Cardiac fibroblast (primary cell): ENCODE measurements at regions not wholly inside any gene's neighbourhood (a gene's known extent, or its start where the extent isn't known, plus 50 kb on each side); places are given as distances from the start of the nearest gene placed in this dataset.
A peak's percentile ranks its signal among the peaks of the same experiment; 100 is the strongest.

ENCODE experiments used
- DNase-seq, 2 donors: peaks; one replicate each; pipeline versions ENCODE4 v3.0.0 to v3.0.0-alpha.2; 2010; ENCODE audit warnings: low read depth in 2 of 2
- H3K4me3 ChIP-seq, 2 donors: replicated peaks in 1 of 2; 1 replicate in 1 of 2; 2 replicates in 1 of 2; pipeline ENCODE4 v1.5.1; 2011; ENCODE audit warnings: low read depth in 2 of 2, low read length in 2 of 2, mild to moderate bottlenecking in 2 of 2, moderate library complexity in 1 of 2
- CTCF ChIP-seq: IDR thresholded peaks from one replicate; pipeline ENCODE4 v1.5.1; 2011; ENCODE audit warnings: low read depth, mild to moderate bottlenecking, low read length, inconsistent platforms

GRCh38 chr3:192054881-192055280 lies 593.9 kb downstream of the PYDC2 start:
- H3K4me3 ChIP-seq: no peak overlapping the region
- DNase-seq: peak; percentile 3 to 79
- no peak for TF ChIP-seq CTCF

DNA sequence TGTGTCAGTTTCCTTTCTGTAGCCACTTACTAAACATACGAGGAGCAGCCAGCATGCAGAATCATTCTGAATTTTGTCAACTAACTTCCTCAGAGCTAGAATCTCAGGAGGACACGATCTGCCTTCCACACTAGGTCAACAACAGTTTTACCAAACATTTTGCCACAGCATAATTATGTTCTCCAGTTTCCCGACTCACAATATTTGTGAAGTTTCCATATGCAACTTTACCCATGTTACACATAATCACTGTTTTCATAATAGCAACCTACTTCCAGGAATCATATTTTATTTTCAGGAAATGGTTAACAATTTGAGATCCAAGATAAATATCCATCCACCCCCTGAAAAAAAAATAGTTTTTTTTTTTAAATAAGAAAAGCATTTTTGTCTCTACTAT lies 595.0 kb downstream of the PYDC2 start:
- no peak for TF ChIP-seq CTCF
- H3K4me3 ChIP-seq: no peak overlapping the region
- no peak for DNase-seq

GRCh38 chr3:192057261-192057660 lies 596.3 kb downstream of the PYDC2 start:
- H3K4me3 ChIP-seq: no peak overlapping the region
- DNase-seq: no peak
- no peak for TF ChIP-seq CTCF

- no peak overlapping the region for H3K4me3 ChIP-seq
- no peak for TF ChIP-seq CTCF
- no peak for DNase-seq
Measured at GRCh38 chr3:192060160-192060781, 599.3 kb downstream of the PYDC2 start.

- no peak overlapping the region for H3K4me3 ChIP-seq
- TF ChIP-seq CTCF: no peak
- DNase-seq: no peak
Measured at GRCh38 chr3:192061426-192061825, 600.5 kb downstream of the PYDC2 start.

DNA sequence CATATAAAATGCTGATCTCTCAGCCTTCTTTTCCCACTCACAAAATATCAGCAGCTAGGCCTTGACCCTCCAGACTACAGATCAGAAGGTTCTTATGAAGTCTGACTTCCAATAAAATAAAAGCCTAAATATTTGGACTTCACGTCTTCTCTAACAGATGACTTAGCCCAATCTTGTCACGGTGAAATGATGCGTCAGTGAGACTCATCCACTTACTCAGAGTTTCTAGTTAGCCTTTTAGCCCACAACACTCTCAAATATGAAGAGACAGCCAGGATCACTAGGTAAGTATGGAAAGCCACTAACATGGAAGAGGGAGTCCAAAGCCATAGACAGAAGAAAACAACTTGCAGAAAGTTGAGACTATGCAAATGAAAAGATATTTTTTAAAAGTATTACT lies 601.2 kb downstream of the PYDC2 start:
- H3K4me3 ChIP-seq: no peak overlapping the region
- DNase-seq: no peak
- TF ChIP-seq CTCF: no peak

GRCh38 chr3:192063570-192063969 lies 602.6 kb downstream of the PYDC2 start:
- no peak for TF ChIP-seq CTCF
- H3K4me3 ChIP-seq: no peak overlapping the region
- peak in 1 of 2 donors; percentile 27 for DNase-seq
